GM10266 (cell line): ENCODE measurements at regions not wholly inside any gene's neighbourhood (a gene's known extent, or its start where the extent isn't known, plus 50 kb on each side); places are given as distances from the start of the nearest gene placed in this dataset.

Source experiments
- DNase-seq: peaks from one replicate; pipeline ENCODE4 v3.0.0; 2012; ENCODE audit errors: extremely low spot score
- TF ChIP-seq, protein P1 (sequence below): IDR thresholded peaks from 2 replicates; pipeline ENCODE4 v1.5.1; 2012; ENCODE audit warnings: mild to moderate bottlenecking, low read depth; ENCODE audit not compliant: control insufficient read depth, insufficient read depth; ENCODE audit errors: missing control alignments

DNA sequence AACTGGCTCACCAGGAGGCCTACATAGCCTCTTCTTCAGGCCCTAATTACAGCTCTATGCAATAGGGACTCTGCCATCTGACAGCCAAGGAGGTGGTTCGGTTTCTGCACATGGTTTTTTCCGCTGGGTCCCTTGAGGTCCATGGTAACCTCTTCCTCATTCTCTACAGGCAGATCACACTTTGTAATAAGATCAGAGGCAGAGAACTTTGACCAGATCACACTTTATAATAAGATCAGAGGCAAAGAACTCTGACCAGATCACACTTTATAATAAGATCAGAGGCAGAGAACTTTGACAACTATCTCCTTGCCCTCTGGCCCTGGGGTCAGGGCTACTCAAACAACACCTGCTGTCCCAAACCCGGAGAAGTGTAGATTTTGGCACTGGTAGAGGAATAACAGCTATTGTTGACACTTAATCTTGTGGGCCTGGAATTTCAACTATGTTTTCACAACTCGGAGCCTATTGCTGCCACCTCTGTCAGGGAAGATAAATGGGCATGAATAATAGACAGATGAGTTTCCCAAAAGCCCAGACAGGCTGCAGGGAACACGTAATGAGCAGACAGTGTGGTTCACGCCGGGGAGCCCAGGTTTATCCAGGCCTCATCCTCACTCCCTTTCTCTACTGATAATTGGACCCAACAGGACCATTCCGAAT is 246.1 kb downstream of the UQCRFS1 start:
- DNase-seq, result no peak
- TF ChIP-seq, protein P1, sequence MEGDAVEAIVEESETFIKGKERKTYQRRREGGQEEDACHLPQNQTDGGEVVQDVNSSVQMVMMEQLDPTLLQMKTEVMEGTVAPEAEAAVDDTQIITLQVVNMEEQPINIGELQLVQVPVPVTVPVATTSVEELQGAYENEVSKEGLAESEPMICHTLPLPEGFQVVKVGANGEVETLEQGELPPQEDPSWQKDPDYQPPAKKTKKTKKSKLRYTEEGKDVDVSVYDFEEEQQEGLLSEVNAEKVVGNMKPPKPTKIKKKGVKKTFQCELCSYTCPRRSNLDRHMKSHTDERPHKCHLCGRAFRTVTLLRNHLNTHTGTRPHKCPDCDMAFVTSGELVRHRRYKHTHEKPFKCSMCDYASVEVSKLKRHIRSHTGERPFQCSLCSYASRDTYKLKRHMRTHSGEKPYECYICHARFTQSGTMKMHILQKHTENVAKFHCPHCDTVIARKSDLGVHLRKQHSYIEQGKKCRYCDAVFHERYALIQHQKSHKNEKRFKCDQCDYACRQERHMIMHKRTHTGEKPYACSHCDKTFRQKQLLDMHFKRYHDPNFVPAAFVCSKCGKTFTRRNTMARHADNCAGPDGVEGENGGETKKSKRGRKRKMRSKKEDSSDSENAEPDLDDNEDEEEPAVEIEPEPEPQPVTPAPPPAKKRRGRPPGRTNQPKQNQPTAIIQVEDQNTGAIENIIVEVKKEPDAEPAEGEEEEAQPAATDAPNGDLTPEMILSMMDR, result no peak

DNA sequence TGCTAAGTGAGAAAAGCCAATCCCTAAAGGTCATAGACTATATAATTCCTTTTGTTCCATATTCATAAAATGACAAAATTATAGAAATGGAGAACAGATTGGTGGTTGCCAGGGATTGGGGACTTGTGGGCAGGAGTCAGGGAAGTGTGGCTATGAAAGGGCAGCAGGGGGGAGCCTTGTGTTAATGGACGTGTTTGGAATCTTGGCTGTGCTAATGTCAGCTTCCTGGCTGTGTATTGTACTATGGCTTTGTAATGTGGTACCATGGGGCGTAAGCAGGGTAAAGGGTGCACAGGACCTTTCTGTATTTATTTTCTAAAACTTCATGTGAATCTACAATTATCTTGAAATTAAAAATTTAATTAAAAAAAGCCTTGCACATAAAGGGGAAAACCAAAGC is 248.5 kb downstream of the UQCRFS1 start:
- TF ChIP-seq, protein P1, result no peak
- DNase-seq, result no peak

DNA sequence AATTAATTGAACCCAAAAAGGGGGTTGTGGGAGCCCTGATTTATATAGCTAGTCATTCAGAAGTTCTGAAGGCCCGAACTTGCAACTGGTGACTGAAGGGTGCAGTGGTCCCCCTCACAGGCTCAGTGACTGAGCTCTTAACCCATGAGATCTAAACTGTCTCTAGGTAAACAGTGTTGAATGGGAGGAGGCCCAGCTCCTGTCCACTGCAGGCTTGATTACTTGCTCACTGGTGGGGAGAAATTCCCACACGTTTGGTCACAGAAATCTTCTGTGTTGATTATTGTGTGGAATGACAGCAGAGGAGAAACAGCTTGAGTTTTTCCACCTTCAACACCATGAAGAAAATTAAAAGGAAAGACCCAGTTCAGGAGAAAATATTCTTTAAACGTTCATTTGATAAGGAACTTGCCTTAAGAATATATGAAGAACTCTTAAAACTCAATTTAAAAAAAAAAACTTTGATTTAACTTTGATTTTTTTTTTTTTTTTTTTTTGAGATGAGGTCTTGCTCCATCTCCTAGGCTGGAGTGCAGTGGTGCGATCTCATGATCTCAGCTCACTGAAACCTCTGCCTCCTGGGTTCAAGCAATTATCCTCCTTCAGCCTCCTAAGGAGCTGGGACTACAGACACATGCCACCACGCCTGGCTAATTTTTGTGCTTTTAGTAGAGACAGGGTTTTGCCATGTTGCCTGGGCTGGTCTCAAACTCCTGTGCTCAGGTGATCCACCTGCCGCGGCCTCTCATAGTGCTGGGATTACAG is 249.3 kb downstream of the UQCRFS1 start:
- DNase-seq, result no peak

DNA sequence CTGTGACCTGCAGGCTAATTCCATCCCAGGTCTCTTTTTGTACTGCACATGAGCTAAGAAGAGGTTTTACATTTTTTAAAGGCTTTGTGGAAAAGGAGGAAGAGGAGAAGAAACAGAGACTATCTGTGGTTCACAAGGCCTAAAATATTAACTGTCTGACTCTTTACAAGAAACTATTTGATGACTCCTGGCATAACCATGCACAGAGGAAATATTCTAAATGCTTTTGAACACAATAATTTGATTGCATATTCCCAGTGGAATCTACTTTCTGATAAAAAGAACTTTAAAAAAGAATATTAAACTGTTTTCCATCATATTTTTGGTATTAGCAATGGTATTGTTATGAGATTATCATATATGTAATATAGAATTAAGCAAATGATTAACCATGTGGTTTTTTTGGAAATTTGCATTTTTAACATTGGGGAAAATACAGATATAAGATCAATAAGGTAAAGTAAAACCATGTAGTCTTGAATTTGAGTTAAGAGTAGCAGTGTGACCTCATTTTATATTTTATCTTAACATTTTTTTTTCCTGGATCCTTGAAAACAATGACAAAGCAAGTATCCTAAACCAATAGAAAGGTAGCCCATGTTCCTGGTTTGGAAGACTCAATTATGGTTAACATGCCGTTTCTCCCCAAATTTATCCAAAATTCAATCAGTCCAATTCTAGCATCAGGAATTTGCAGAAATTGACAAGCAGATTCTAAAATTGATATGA is 251.0 kb downstream of the UQCRFS1 start:
- TF ChIP-seq, protein P1, result no peak
- no peak for DNase-seq

More for the DNA sequence above, 249.3 kb downstream of the UQCRFS1 start:
- TF ChIP-seq, protein P1, result no peak

DNA sequence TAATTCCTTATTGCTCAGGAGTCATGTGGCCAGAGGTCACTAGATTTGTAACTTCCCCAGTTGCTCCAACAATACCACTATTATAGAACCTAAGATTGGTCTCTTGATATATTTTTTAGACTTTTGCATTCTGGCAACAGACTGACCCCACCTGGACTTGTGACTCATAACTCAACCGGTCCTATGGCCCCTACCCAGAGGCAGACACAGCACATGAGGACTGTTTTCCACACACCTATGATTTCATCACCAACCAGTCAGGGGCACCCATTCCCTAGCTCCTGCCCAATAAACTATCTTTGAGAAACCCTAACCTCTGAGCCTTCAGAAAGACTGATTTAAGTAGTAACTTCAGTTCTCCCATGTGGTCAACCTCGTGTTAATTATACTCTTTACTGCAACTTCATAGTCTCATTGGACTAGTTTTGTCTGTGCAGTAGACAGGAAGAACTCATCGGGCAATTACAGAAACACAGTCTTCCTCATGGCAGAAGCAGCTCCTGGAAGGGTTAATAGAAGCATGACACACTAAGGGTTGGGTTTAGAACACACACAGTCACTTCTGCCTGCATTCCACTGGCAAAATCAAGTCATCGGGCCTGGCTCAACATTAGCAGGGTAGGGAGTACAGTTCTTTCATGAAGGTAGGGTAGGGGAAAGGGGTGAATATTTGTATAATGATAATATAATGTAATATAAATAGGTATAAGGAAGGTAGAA is 251.8 kb downstream of the UQCRFS1 start:
- DNase-seq, result no peak
- TF ChIP-seq, protein P1, result no peak

DNA sequence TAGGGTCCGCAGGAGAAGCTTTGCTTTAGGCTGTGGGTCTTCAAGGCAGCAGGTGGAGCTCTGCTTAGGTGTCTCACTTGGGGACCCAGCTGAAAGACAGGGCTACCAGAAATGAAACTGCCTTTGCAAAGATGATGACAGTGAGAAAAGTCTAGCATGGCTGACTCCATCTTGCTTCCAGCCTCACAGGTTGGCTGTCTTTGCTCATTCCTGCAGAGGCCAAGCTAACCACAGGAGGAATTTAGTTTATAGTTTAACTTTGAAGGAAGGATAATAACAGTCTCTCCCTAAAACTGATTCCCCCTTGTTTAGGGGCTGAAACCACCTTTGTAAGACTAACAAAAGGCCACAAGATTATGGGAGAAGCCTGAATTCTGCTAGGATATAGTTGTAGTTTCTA is 252.4 kb downstream of the UQCRFS1 start:
- TF ChIP-seq, protein P1, result no peak
- DNase-seq, result no peak

DNA sequence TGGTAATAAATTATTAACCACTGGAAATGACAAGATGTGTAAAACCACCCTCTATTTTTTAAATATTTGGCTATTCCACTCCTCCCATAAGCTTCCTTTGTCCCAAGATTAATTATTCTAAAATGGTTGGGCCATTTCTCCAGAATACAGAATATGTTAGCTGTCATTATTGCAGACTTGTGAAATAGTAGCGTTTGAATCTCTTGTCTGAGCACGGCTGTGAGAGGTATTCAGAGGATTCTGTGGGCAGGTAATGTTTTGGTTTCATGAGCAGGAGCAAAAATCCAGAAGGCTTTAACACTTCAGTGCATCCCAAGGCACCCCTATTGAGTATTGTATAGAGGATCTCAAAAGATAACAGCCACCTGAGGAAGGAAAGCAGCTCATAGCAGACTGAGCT is 256.0 kb downstream of the UQCRFS1 start:
- no peak for DNase-seq
- TF ChIP-seq, protein P1, result no peak
